ENCODE measurements at regions not wholly inside any gene's neighbourhood (a gene's known extent, or its start where the extent isn't known, plus 50 kb on each side); places are given as distances from the start of the nearest gene placed in this dataset.

GRCh38 chr21:35886887-35887286, 173.4 kb downstream of the SETD4 start:
- Histone ChIP-seq H3K9me3 (no peaks in the 10 kb centered on the region), H3K27me3 (no peaks in the 10 kb centered on the region), H3K27ac (no peak overlapping the region), H3K4me3 (no peak overlapping the region), H3K4me1 (no peaks in the 10 kb centered on the region), H3K36me3 (no peaks in the 10 kb centered on the region)
- DNase-seq = no peak
- TF ChIP-seq CTCF (IDR thresholded peaks at IDR 0.05) (no peak), POLR2A (IDR thresholded peaks at IDR 0.05) (no peak)

- Histone ChIP-seq H3K4me3 (no peak overlapping the region), H3K27me3 (no peaks in the 10 kb centered on the region), H3K9me3 (no peaks in the 10 kb centered on the region), H3K27ac (no peak overlapping the region), H3K4me1 (no peaks in the 10 kb centered on the region), H3K36me3 (no peaks in the 10 kb centered on the region)
- TF ChIP-seq CTCF (IDR thresholded peaks at IDR 0.05) = no peak
- TF ChIP-seq POLR2A (IDR thresholded peaks at IDR 0.05) = no peak
- DNase-seq = no peak
Measured at GRCh38 chr21:35885942-35886541, 174.3 kb downstream of the SETD4 start.

GRCh38 chr21:35882791-35883240, 177.5 kb downstream of the SETD4 start:
- TF ChIP-seq CTCF (IDR thresholded peaks at IDR 0.05) (no peak), POLR2A (IDR thresholded peaks at IDR 0.05) (no peak)
- H3K4me3 ChIP-seq = no peak overlapping the region
- no peaks in the 10 kb centered on the region for H3K36me3 ChIP-seq
- DNase-seq = no peak
- H3K27me3 ChIP-seq = no peaks in the 10 kb centered on the region
- no peaks in the 10 kb centered on the region for H3K4me1 ChIP-seq
- no peaks in the 10 kb centered on the region for H3K9me3 ChIP-seq
- no peak overlapping the region for H3K27ac ChIP-seq

GRCh38 chr21:35873441-35873840, 186.9 kb downstream of the SETD4 start:
- Histone ChIP-seq H3K27me3 (no peaks in the 10 kb centered on the region), H3K9me3 (peaks cover 0 to 6% (median 0%) of the 10 kb centered on the region in 4 donors), H3K27ac (no peak overlapping the region), H3K4me3 (no peak overlapping the region), H3K4me1 (no peaks in the 10 kb centered on the region), H3K36me3 (no peaks in the 10 kb centered on the region)
- TF ChIP-seq CTCF (IDR thresholded peaks at IDR 0.05) (no peak), POLR2A (IDR thresholded peaks at IDR 0.05) (no peak)
- DNase-seq = no peak

- Histone ChIP-seq H3K9me3 (peaks cover 0 to 6% (median 0%) of the 10 kb centered on the region in 4 donors), H3K27ac (no peak overlapping the region), H3K27me3 (no peaks in the 10 kb centered on the region), H3K4me3 (no peak overlapping the region), H3K4me1 (no peaks in the 10 kb centered on the region), H3K36me3 (no peaks in the 10 kb centered on the region)
- no peak for DNase-seq
- no peak for TF ChIP-seq POLR2A (IDR thresholded peaks at IDR 0.05)
- no peak for TF ChIP-seq CTCF (IDR thresholded peaks at IDR 0.05)
Measured at GRCh38 chr21:35871906-35872305, 188.4 kb downstream of the SETD4 start.

- TF ChIP-seq CTCF (IDR thresholded peaks at IDR 0.05) (no peak), POLR2A (IDR thresholded peaks at IDR 0.05) (no peak)
- Histone ChIP-seq H3K4me3 (no peak overlapping the region), H3K36me3 (no peaks in the 10 kb centered on the region), H3K27ac (no peak overlapping the region), H3K27me3 (no peaks in the 10 kb centered on the region), H3K4me1 (no peaks in the 10 kb centered on the region), H3K9me3 (peaks cover 0 to 6% (median 0%) of the 10 kb centered on the region in 4 donors)
- no peak for DNase-seq
Measured at GRCh38 chr21:35868869-35869223, 191.5 kb downstream of the SETD4 start.
